Fibroblast of lung (primary cell): ENCODE measurements at regions not wholly inside any gene's neighbourhood (a gene's known extent, or its start where the extent isn't known, plus 50 kb on each side); places are given as distances from the start of the nearest gene placed in this dataset.

ENCODE experiments used
- DNase-seq, 2 donors: peaks; one replicate each; pipeline versions ENCODE4 v3.0.0 to v3.0.0-alpha.2; 2010; ENCODE audit warnings: low read depth in 2 of 2
- H2AFZ ChIP-seq: 2 replicates; pipeline ENCODE4 v1.5.1; 2012; ENCODE audit warnings: low read length, control low read depth, inconsistent platforms
- H3K27ac ChIP-seq: 2 replicates; pipeline ENCODE4 v1.5.1; 2011; ENCODE audit warnings: low read length, control low read depth; ENCODE audit not compliant: insufficient read depth
- H3K27me3 ChIP-seq: 2 replicates; pipeline ENCODE4 v1.5.1; 2011; ENCODE audit warnings: mild to moderate bottlenecking, low read length; ENCODE audit not compliant: control insufficient read depth, insufficient read depth
- H3K36me3 ChIP-seq: 2 replicates; pipeline ENCODE4 v1.5.1; 2011; ENCODE audit warnings: low read length; ENCODE audit not compliant: control insufficient read depth, insufficient read depth
- H3K4me1 ChIP-seq: 2 replicates; pipeline ENCODE4 v1.5.1; 2011; ENCODE audit warnings: low read length; ENCODE audit not compliant: control insufficient read depth, insufficient read depth; ENCODE audit errors: extremely low read depth
- H3K4me2 ChIP-seq: 2 replicates; pipeline ENCODE4 v1.5.1; 2011; ENCODE audit warnings: low read length, control low read depth; ENCODE audit not compliant: insufficient read depth; ENCODE audit errors: extremely low read depth
- H3K4me3 ChIP-seq, 4 experiments: fragments of 200-600 bp in 1 of 4; sonication (generic) in 1 of 4; replicated peaks in 1 of 4; 2 replicates each; pipeline ENCODE4 v1.5.1; 2011 to 2016; ENCODE audit warnings: low read length in 4 of 4, low read depth in 3 of 4, mild to moderate bottlenecking in 3 of 4, control low read depth in 2 of 4, inconsistent platforms in 1 of 4, mixed read lengths in 1 of 4; ENCODE audit not compliant: insufficient read depth in 1 of 4; ENCODE audit errors: control extremely low read depth in 1 of 4
- H3K79me2 ChIP-seq: 2 replicates; pipeline ENCODE4 v1.5.1; 2012; ENCODE audit warnings: mild to moderate bottlenecking, low read length, inconsistent platforms; ENCODE audit not compliant: control insufficient read depth, insufficient read depth
- H3K9ac ChIP-seq: 2 replicates; pipeline ENCODE4 v1.5.1; 2011; ENCODE audit warnings: mild to moderate bottlenecking, low read length, control low read depth; ENCODE audit not compliant: insufficient read depth
- H3K9me3 ChIP-seq: 2 replicates; pipeline ENCODE4 v1.5.1; 2012; ENCODE audit warnings: low read depth, low read length; ENCODE audit not compliant: control insufficient read depth, insufficient read depth
- H4K20me1 ChIP-seq: 2 replicates; pipeline ENCODE4 v1.5.1; 2011; ENCODE audit warnings: low read length; ENCODE audit not compliant: control insufficient read depth, insufficient read depth; ENCODE audit errors: extremely low read depth
- EZH2 ChIP-seq: IDR thresholded peaks from 2 replicates; pipeline ENCODE4 v1.5.1; 2012; ENCODE audit warnings: low read length, control low read depth, mild to moderate bottlenecking; ENCODE audit errors: missing control alignments
- TF ChIP-seq, protein P1 (sequence below), 2 donors: IDR thresholded peaks in 1 of 2; conservative IDR thresholded peaks in 1 of 2; 1 replicate in 1 of 2; 2 replicates in 1 of 2; pipeline ENCODE4 v1.5.1; 2011 to 2012; ENCODE audit warnings: low read length in 2 of 2, control low read depth in 1 of 2, inconsistent platforms in 1 of 2, low read depth in 1 of 2, mild to moderate bottlenecking in 1 of 2

DNA sequence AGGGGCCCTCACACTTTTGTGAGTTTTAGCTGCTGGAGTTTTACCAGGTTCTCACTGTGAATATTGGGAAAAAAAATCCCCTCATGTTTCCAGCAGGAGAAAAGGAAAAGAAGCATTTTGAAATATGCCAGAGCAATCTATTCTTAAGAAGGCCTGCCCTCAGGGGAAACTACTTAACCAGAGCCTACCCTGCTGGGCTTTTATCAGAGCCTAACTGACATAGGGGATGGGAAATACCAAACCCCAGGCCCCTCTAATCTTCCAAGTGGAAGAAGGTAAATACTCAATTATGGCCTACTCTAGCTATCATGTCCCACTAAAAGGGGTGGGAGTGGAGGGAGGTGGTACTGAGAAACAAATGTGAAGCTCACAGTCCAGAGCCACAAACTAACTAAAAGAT, 68.7 kb upstream of the NMNAT3 start:
- Histone ChIP-seq H3K4me2 (no peak overlapping the region), H3K27me3 (no peaks in the 10 kb centered on the region), H3K4me1 (peaks cover 6% of the 10 kb centered on the region), H3K9me3 (no peaks in the 10 kb centered on the region), H3K27ac (no peak overlapping the region), H3K36me3 (no peaks in the 10 kb centered on the region), H4K20me1 (no peaks in the 10 kb centered on the region), H3K4me3 (no peak overlapping the region), H3K79me2 (no peaks in the 10 kb centered on the region), H3K9ac (no peak overlapping the region), H2AFZ (no peak overlapping the region)
- TF ChIP-seq EZH2, result no peak
- TF ChIP-seq, protein P1, sequence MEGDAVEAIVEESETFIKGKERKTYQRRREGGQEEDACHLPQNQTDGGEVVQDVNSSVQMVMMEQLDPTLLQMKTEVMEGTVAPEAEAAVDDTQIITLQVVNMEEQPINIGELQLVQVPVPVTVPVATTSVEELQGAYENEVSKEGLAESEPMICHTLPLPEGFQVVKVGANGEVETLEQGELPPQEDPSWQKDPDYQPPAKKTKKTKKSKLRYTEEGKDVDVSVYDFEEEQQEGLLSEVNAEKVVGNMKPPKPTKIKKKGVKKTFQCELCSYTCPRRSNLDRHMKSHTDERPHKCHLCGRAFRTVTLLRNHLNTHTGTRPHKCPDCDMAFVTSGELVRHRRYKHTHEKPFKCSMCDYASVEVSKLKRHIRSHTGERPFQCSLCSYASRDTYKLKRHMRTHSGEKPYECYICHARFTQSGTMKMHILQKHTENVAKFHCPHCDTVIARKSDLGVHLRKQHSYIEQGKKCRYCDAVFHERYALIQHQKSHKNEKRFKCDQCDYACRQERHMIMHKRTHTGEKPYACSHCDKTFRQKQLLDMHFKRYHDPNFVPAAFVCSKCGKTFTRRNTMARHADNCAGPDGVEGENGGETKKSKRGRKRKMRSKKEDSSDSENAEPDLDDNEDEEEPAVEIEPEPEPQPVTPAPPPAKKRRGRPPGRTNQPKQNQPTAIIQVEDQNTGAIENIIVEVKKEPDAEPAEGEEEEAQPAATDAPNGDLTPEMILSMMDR (conservative IDR thresholded peaks at IDR 0.05 in 1 of 2, IDR thresholded peaks at IDR 0.05 in 1 of 2; ENCODE audit: low read depth in 1 of 2, low read length in 2 of 2), result no peak
- no peak for DNase-seq

DNA sequence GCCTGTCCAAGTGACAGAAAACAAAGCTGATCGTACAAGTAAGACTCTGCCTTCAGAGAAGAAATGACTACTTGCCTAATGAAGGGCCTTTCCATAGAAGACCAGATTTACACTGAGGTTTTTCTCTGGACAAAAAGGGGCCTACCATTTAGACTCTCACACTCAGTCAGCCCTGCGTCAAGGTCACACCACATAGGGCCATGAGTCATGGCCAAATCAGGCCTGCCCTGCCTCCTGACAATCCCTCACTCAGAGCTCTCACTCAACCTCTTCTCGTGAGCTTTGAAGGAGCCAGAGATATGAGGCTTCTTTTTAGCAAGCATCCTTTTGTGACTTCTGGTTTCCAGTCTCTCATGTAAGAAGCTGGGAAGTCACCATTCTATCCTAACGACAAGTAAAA, 68.1 kb upstream of the NMNAT3 start:
- no peaks in the 10 kb centered on the region for H3K9me3 ChIP-seq
- no peaks in the 10 kb centered on the region for H3K79me2 ChIP-seq
- no peak overlapping the region for H3K4me3 ChIP-seq
- H2AFZ ChIP-seq, result no peak overlapping the region
- no peak overlapping the region for H3K4me2 ChIP-seq
- peak overlapping the region; percentile 12 for H3K27ac ChIP-seq
- H3K9ac ChIP-seq, result no peak overlapping the region
- H3K27me3 ChIP-seq, result no peaks in the 10 kb centered on the region
- H3K4me1 ChIP-seq, result peaks cover 6% of the 10 kb centered on the region
- H4K20me1 ChIP-seq, result no peaks in the 10 kb centered on the region
- peak; percentile 75 to 83 for DNase-seq
- no peaks in the 10 kb centered on the region for H3K36me3 ChIP-seq
- TF ChIP-seq EZH2, result no peak
- TF ChIP-seq, protein P1 (conservative IDR thresholded peaks at IDR 0.05 in 1 of 2, IDR thresholded peaks at IDR 0.05 in 1 of 2; ENCODE audit: low read depth in 1 of 2, low read length in 2 of 2), result no peak

DNA sequence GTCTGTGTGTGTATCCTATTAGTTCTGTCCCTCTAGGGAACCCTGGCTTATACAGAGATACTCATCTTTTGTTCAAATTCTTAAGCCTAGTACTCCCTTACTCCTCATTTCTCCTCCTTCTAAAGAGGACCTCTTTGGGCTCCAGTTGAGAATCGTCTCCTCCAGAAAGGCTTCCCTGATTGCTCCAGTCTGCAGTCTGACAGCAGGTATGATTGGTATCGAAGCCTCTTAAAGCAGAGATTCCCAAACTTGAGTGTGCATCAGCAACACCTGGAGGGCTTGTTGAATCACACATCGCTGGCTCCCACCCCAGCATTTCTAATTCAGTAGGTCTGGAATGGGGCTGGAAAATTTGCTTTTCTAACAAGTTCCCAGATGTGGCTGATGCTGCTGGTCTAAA, 60.9 kb upstream of the NMNAT3 start:
- no peak for DNase-seq
- Histone ChIP-seq H3K4me3 (no peak overlapping the region), H3K79me2 (no peaks in the 10 kb centered on the region), H3K4me1 (no peaks in the 10 kb centered on the region), H3K9ac (no peak overlapping the region), H3K9me3 (no peaks in the 10 kb centered on the region), H3K4me2 (no peak overlapping the region), H2AFZ (no peak overlapping the region), H3K36me3 (no peaks in the 10 kb centered on the region), H4K20me1 (no peaks in the 10 kb centered on the region), H3K27me3 (no peaks in the 10 kb centered on the region), H3K27ac (no peak overlapping the region)
- TF ChIP-seq, protein P1 (conservative IDR thresholded peaks at IDR 0.05 in 1 of 2, IDR thresholded peaks at IDR 0.05 in 1 of 2; ENCODE audit: low read depth in 1 of 2, low read length in 2 of 2), result no peak
- TF ChIP-seq EZH2, result no peak
